ENCODE measurements at regions not wholly inside any gene's neighbourhood (a gene's known extent, or its start where the extent isn't known, plus 50 kb on each side); places are given as distances from the start of the nearest gene placed in this dataset.

GRCh38 chr5:130331332-130331731 lies 427.1 kb downstream of the CHSY3 start:
- CTCF ChIA-PET: no interaction called here
- POLR2A ChIA-PET: no interaction called here
- no peak for TF ChIP-seq CTCF (IDR thresholded peaks at IDR 0.05; ENCODE audit: insufficient read depth, low read depth, low read length)
- no peaks in the 10 kb centered on the region for H3K36me3 ChIP-seq (ENCODE audit: control insufficient read depth, insufficient read depth, low read length)
- H3K4me3 ChIP-seq (ENCODE audit: low read depth, low read length): no peak overlapping the region
- DNase-seq (ENCODE audit: low read depth): no peak
- no peaks in the 10 kb centered on the region for H3K27me3 ChIP-seq (ENCODE audit: control insufficient read depth, insufficient read depth, low read length)

GRCh38 chr5:130324953-130325671 lies 420.8 kb downstream of the CHSY3 start:
- TF ChIP-seq CTCF (IDR thresholded peaks at IDR 0.05; ENCODE audit: insufficient read depth, low read depth, low read length): no peak
- Histone ChIP-seq H3K27me3 (ENCODE audit: control insufficient read depth, insufficient read depth, low read length) (no peaks in the 10 kb centered on the region), H3K36me3 (ENCODE audit: control insufficient read depth, insufficient read depth, low read length) (no peaks in the 10 kb centered on the region), H3K4me3 (ENCODE audit: low read depth, low read length) (no peak overlapping the region)
- DNase-seq (ENCODE audit: low read depth): no peak
- CTCF ChIA-PET: no interaction called here
- POLR2A ChIA-PET: no interaction called here

- DNase-seq (ENCODE audit: low read depth): no peak
- TF ChIP-seq CTCF (IDR thresholded peaks at IDR 0.05; ENCODE audit: insufficient read depth, low read depth, low read length): no peak
- Histone ChIP-seq H3K36me3 (ENCODE audit: control insufficient read depth, insufficient read depth, low read length) (no peaks in the 10 kb centered on the region), H3K27me3 (ENCODE audit: control insufficient read depth, insufficient read depth, low read length) (no peaks in the 10 kb centered on the region), H3K4me3 (ENCODE audit: low read depth, low read length) (no peak overlapping the region)
- ChIA-PET CTCF (no interaction called here), POLR2A (no interaction called here)
These were observed 419.7 kb downstream of the CHSY3 start for GRCh38 chr5:130323804-130324454.

GRCh38 chr5:130321931-130322330 lies 417.7 kb downstream of the CHSY3 start:
- DNase-seq (ENCODE audit: low read depth): no peak
- Histone ChIP-seq H3K36me3 (ENCODE audit: control insufficient read depth, insufficient read depth, low read length) (no peaks in the 10 kb centered on the region), H3K27me3 (ENCODE audit: control insufficient read depth, insufficient read depth, low read length) (no peaks in the 10 kb centered on the region), H3K4me3 (ENCODE audit: low read depth, low read length) (no peak overlapping the region)
- CTCF ChIA-PET: no interaction called here
- POLR2A ChIA-PET: no interaction called here
- no peak for TF ChIP-seq CTCF (IDR thresholded peaks at IDR 0.05; ENCODE audit: insufficient read depth, low read depth, low read length)

- Histone ChIP-seq H3K27me3 (ENCODE audit: control insufficient read depth, insufficient read depth, low read length) (no peaks in the 10 kb centered on the region), H3K4me3 (ENCODE audit: low read depth, low read length) (no peak overlapping the region), H3K36me3 (ENCODE audit: control insufficient read depth, insufficient read depth, low read length) (no peaks in the 10 kb centered on the region)
- TF ChIP-seq CTCF (IDR thresholded peaks at IDR 0.05; ENCODE audit: insufficient read depth, low read depth, low read length): no peak
- ChIA-PET POLR2A (no interaction called here), CTCF (no interaction called here)
- no peak for DNase-seq (ENCODE audit: low read depth)
These were observed 412.9 kb downstream of the CHSY3 start for GRCh38 chr5:130316971-130317680.
